Heart left ventricle (tissue), 16 donors: ENCODE measurements at regions not wholly inside any gene's neighbourhood (a gene's known extent, or its start where the extent isn't known, plus 50 kb on each side); places are given as distances from the start of the nearest gene placed in this dataset.
A peak's percentile ranks its signal among the peaks of the same experiment; 100 is the strongest.
"Not testable (repeated sequence)": the region's sequence is repeated elsewhere in the genome, so short reads cannot be mapped to it uniquely, and the experiment has no call there.

ENCODE experiments used
- ATAC-seq, 4 donors: fragments of 200-7000 bp; cut with Tn5 transposase; one replicate each; pipeline ENCODE4 v1.9.1; 2020 to 2022; ENCODE audit warnings: moderate library complexity in 4 of 4, mild to moderate bottlenecking in 3 of 4, moderate number of reproducible peaks in 1 of 4
- DNase-seq, 5 donors: peaks; one replicate each; pipeline ENCODE4 v3.0.0-alpha.2; 2020
- H3K27ac ChIP-seq, 12 donors: fragments of 200-600 bp; sonication (generic) in 4 of 12; one replicate each; pipeline versions ENCODE4 v1.5.0 to v1.8.0; 2016 to 2022; ENCODE audit warnings: mild to moderate bottlenecking in 2 of 12
- H3K27me3 ChIP-seq, 9 donors: fragments of 200-600 bp; sonication (generic) in 2 of 9; one replicate each; pipeline versions ENCODE4 v1.5.1 to v1.8.0; 2016 to 2022; ENCODE audit warnings: mild to moderate bottlenecking in 3 of 9
- H3K36me3 ChIP-seq, 9 donors: fragments of 200-600 bp; sonication (generic) in 2 of 9; one replicate each; pipeline versions ENCODE4 v1.5.0 to v1.8.0; 2018 to 2022; ENCODE audit warnings: mild to moderate bottlenecking in 2 of 9
- H3K4me1 ChIP-seq, 12 donors: fragments of 200-600 bp; sonication (generic) in 4 of 12; one replicate each; pipeline versions ENCODE4 v1.5.0 to v1.8.0; 2016 to 2022; ENCODE audit warnings: mild to moderate bottlenecking in 3 of 12
- H3K4me3 ChIP-seq, 12 donors: fragments of 200-600 bp; sonication (generic) in 4 of 12; one replicate each; pipeline versions ENCODE4 v1.5.0 to v1.8.0; 2017 to 2022; ENCODE audit warnings: mild to moderate bottlenecking in 9 of 12, moderate library complexity in 4 of 12
- H3K9me3 ChIP-seq, 12 donors: fragments of 200-600 bp; sonication (generic) in 4 of 12; one replicate each; pipeline versions ENCODE4 v1.5.0 to v1.8.0; 2016 to 2022; ENCODE audit warnings: mild to moderate bottlenecking in 1 of 12
- CTCF ChIP-seq, 12 donors: fragments of 200-600 bp; sonication (generic) in 4 of 12; IDR thresholded peaks; one replicate each; pipeline versions ENCODE4 v1.5.0 to v1.8.0; 2018 to 2022; ENCODE audit warnings: antibody characterized with exemption in 12 of 12, mild to moderate bottlenecking in 5 of 12
- POLR2A ChIP-seq, 2 donors: fragments of 450-650 bp; IDR thresholded peaks; one replicate each; pipeline ENCODE4 v1.6.1; 2017; ENCODE audit warnings: antibody characterized with exemption in 2 of 2, mild to moderate bottlenecking in 2 of 2, moderate library complexity in 2 of 2
- WGBS, 4 donors: extraction: QIAGEN DNeasy Blood & Tissue Kit in 2 of 4; methylation state at CpG; one replicate each; pipeline versions ENCODE4 v1.1.5 to v1.1.7; 2013 to 2018; 5-methylcytosine and 5-hydroxymethylcytosine counted together
- intact Hi-C, 10 donors: fragments of 100-400 bp; cut with DNase I; formaldehyde crosslinking; loops; one replicate each; pipeline versions ENCODE4 v1.11.1 to v1.14.2; 2022
- donor health status: ischemic (EF 13 %, LVEDD 7.1; RV severe dilation, severe dysfunction).
- donor health status: healthy with polysubstance abuse.
- donor health status: DM: no; HTN: yes; CAD: no.
- donor health status: DM: no; HTN: no; CAD: no.
- donor health status: ischemic (EF 25% LVEDD 6.9; RV normal size, moderate dysfunction).
- donor health status: ischemic (EF 25% LVEDD 5.7; RV mildly dilated, moderate dysfunction).
- donor health status: healthy.
- donor health status: DM: yes; HTN: yes; CAD: no.
- donor health status: ischemic (EF 35%, LVEDD 5.7; RV mildly dilated, moderate dysfunction).
- donor health status: nonischemic (EF 11% LVEDD 7.7; RV severe dilation, severe dysfunction).
- donor health status: DM: yes; HTN: yes; CAD: no.
- donor health status: PGD.
- donor health status: ischemic (EF 29% LVEDD 5.4; RV normal size, mild dysfunction).
- donor health status: nonischemic (EF 23%, LVEDD 6.1; RV moderate dilation, normal function).

GRCh38 chr18:5704847-5705246 lies 161.1 kb upstream of the EPB41L3 start:
- TF ChIP-seq POLR2A (IDR thresholded peaks at IDR 0.05), result no peak
- no peak for TF ChIP-seq CTCF (IDR thresholded peaks at IDR 0.05)
- Histone ChIP-seq H3K27me3 (peaks cover 0 to 5% (median 0%) of the 10 kb centered on the region in 9 donors), H3K4me1 (no peaks in the 10 kb centered on the region), H3K4me3 (no peak overlapping the region), H3K9me3 (no peaks in the 10 kb centered on the region), H3K27ac (no peak overlapping the region), H3K36me3 (no peaks in the 10 kb centered on the region)
- DNase-seq (no peak), ATAC-seq (no peak)
- intact Hi-C loops, result no loop called here
- WGBS, 4 donors, result 55 to 71% (median 63%) methylated on average over 3 to 4 of the region's 4 CpGs

GRCh38 chr18:5702016-5702415 lies 158.2 kb upstream of the EPB41L3 start:
- H3K9me3 ChIP-seq, H3K4me1 ChIP-seq, H3K4me3 ChIP-seq, H3K27me3 ChIP-seq, DNase-seq, H3K36me3 ChIP-seq, intact Hi-C loops, H3K27ac ChIP-seq, ATAC-seq: not testable (repeated sequence)
- 72 to 95% (median 86%) methylated on average over 5 to 7 of the region's 7 CpGs for WGBS, 4 donors

- H3K27me3 ChIP-seq, result no peaks in the 10 kb centered on the region
- ATAC-seq, result peak in 1 of 4 donors; percentile 62
- H3K9me3 ChIP-seq, result peaks cover 0 to 20% (median 4%) of the 10 kb centered on the region in 12 donors
- H3K4me3 ChIP-seq, result no peak overlapping the region
- WGBS, 4 donors, result 55 to 71% (median 60%) methylated on average over 6 of the region's 6 CpGs
- TF ChIP-seq CTCF (IDR thresholded peaks at IDR 0.05), result no peak
- no peak for TF ChIP-seq POLR2A (IDR thresholded peaks at IDR 0.05)
- no peak for DNase-seq
- no peaks in the 10 kb centered on the region for H3K4me1 ChIP-seq
- H3K36me3 ChIP-seq, result no peaks in the 10 kb centered on the region
- intact Hi-C loops, result no loop called here
- no peak overlapping the region for H3K27ac ChIP-seq
These were observed 150.0 kb upstream of the EPB41L3 start for GRCh38 chr18:5693699-5694294.

- Histone ChIP-seq H3K27me3 (peaks cover 0 to 4% (median 0%) of the 10 kb centered on the region in 9 donors), H3K9me3 (peaks cover 0 to 4% (median 0%) of the 10 kb centered on the region in 12 donors), H3K4me3 (no peak overlapping the region), H3K36me3 (no peaks in the 10 kb centered on the region), H3K4me1 (no peaks in the 10 kb centered on the region), H3K27ac (no peak overlapping the region)
- intact Hi-C loops, result no loop called here
- no peak for ATAC-seq
- DNase-seq, result no peak
- TF ChIP-seq CTCF (IDR thresholded peaks at IDR 0.05) (no peak), POLR2A (IDR thresholded peaks at IDR 0.05) (no peak)
- 40 to 51% (median 44%) methylated on average over 3 of the region's 3 CpGs for WGBS, 4 donors
These were observed 135.1 kb upstream of the EPB41L3 start for GRCh38 chr18:5678779-5679406.
